Endothelial cell of umbilical vein (primary cell): ENCODE measurements at regions not wholly inside any gene's neighbourhood (a gene's known extent, or its start where the extent isn't known, plus 50 kb on each side); places are given as distances from the start of the nearest gene placed in this dataset.

Experiments
- BruUV-seq: library from RNA; stranded (reverse); fragments of 400-500 nt; replicated peaks from 2 replicates; lab custom pipeline; 2021; lab: Mats Ljungman, UMichigan
- CTCF ChIA-PET: fragments of 300-600, 350-600 bp; sonication (Branson Sonifier 250); formaldehyde crosslinking; loops from one replicate; lab custom pipeline; 2021; ENCODE audit warnings: antibody characterized with exemption, inconsistent platforms; lab: Charles Lee
- POLR2A ChIA-PET: fragments of 300-600, 350-600 bp; sonication (Branson Sonifier 250); formaldehyde crosslinking; loops from one replicate; lab custom pipeline; 2021; ENCODE audit warnings: antibody characterized with exemption, inconsistent platforms; lab: Charles Lee
- DNase-seq: peaks from one replicate; pipeline ENCODE4 v3.0.0-alpha.2; 2011; ENCODE audit warnings: low read depth, low spot score
- FAIRE-seq: peaks from 2 replicates; lab custom pipeline; 2011; peaks lifted over from hg19 to GRCh38; lab: Jason Lieb, UNC
- H2AFZ ChIP-seq: 2 replicates; pipeline ENCODE4 v1.6.0; 2012; ENCODE audit warnings: low read depth, low read length, control low read depth, inconsistent platforms
- H3K27ac ChIP-seq: 2 replicates; pipeline ENCODE4 v1.5.1; 2011; ENCODE audit warnings: low read depth, mild to moderate bottlenecking, control low read depth, low read length, moderate library complexity; ENCODE audit not compliant: insufficient read depth
- H3K27me3 ChIP-seq, 2 experiments: 2 replicates each; pipeline versions ENCODE4 v1.6.0 to v1.6.1; 2011; ENCODE audit warnings: low read length in 2 of 2, mixed read lengths in 1 of 2; ENCODE audit not compliant: control insufficient read depth in 2 of 2, insufficient read depth in 2 of 2
- H3K36me3 ChIP-seq, 2 experiments: 2 replicates in 1 of 2; 3 replicates in 1 of 2; pipeline ENCODE4 v1.5.1; 2011; ENCODE audit warnings: low read length in 2 of 2, mild to moderate bottlenecking in 1 of 2, moderate library complexity in 1 of 2; ENCODE audit not compliant: control insufficient read depth in 2 of 2, insufficient read depth in 2 of 2; ENCODE audit errors: extremely low read depth in 1 of 2
- H3K4me1 ChIP-seq: 3 replicates; pipeline ENCODE4 v1.5.1; 2011; ENCODE audit warnings: mild to moderate bottlenecking, low read length; ENCODE audit not compliant: control insufficient read depth, insufficient read depth; ENCODE audit errors: extremely low read depth
- H3K4me2 ChIP-seq: 2 replicates; pipeline ENCODE4 v1.6.1; 2011; ENCODE audit warnings: low read length, control low read depth, mixed read lengths; ENCODE audit not compliant: insufficient read depth
- H3K4me3 ChIP-seq, 3 experiments: fragments of 200-600 bp in 1 of 3; sonication (generic), shearing (Covaris generic) in 1 of 3; replicated peaks in 1 of 3; 2 replicates each; pipeline ENCODE4 v1.5.1; 2011 to 2016; ENCODE audit warnings: control low read depth in 3 of 3, low read length in 3 of 3, mild to moderate bottlenecking in 2 of 3, inconsistent platforms in 1 of 3, low read depth in 1 of 3, moderate library complexity in 1 of 3; ENCODE audit not compliant: insufficient read depth in 1 of 3
- H3K79me2 ChIP-seq: 2 replicates; pipeline ENCODE4 v1.6.0; 2012; ENCODE audit warnings: low read length, inconsistent platforms; ENCODE audit not compliant: control insufficient read depth, insufficient read depth
- H3K9ac ChIP-seq: replicated peaks from 2 replicates; pipeline ENCODE3; 2011; ENCODE audit warnings: low read length, control low read depth; ENCODE audit not compliant: insufficient read depth; ENCODE audit errors: extremely low read depth
- H3K9me1 ChIP-seq: replicated peaks from 3 replicates; pipeline ENCODE4 v1.6.0; 2011; ENCODE audit warnings: mild to moderate bottlenecking, low read length; ENCODE audit not compliant: control insufficient read depth, insufficient read depth; ENCODE audit errors: extremely low read depth
- H3K9me3 ChIP-seq: replicated peaks from 2 replicates; pipeline ENCODE4 v1.5.1; 2012; ENCODE audit warnings: low read length, inconsistent platforms; ENCODE audit not compliant: control insufficient read depth, insufficient read depth
- H4K20me1 ChIP-seq: replicated peaks from 2 replicates; pipeline ENCODE3; 2011; ENCODE audit warnings: mild to moderate bottlenecking, low read length; ENCODE audit not compliant: control insufficient read depth, insufficient read depth; ENCODE audit errors: extremely low read depth
- CTCF ChIP-seq, 2 donors: IDR thresholded peaks; 1 replicate in 1 of 2; 2 replicates in 1 of 2; pipeline ENCODE4 v1.5.1; 2011; ENCODE audit warnings: low read length in 2 of 2, mild to moderate bottlenecking in 2 of 2, moderate library complexity in 2 of 2, control low read depth in 1 of 2, inconsistent platforms in 1 of 2, low read depth in 1 of 2; ENCODE audit not compliant: insufficient read depth in 1 of 2; ENCODE audit errors: extremely low read depth in 1 of 2
- EZH2 ChIP-seq: IDR thresholded peaks from 2 replicates; pipeline ENCODE4 v1.6.1; 2012; ENCODE audit warnings: borderline replicate concordance, low read depth, mild to moderate bottlenecking, moderate library complexity, low read length, inconsistent platforms; ENCODE audit not compliant: severe bottlenecking
- FOS ChIP-seq: IDR thresholded peaks from 2 replicates; pipeline ENCODE4 v1.6.1; 2011; ENCODE audit warnings: mild to moderate bottlenecking, low read length, moderate library complexity, borderline replicate concordance; ENCODE audit not compliant: insufficient read depth
- GATA2 ChIP-seq: IDR thresholded peaks from 2 replicates; pipeline ENCODE4 v1.7.0; 2011; ENCODE audit warnings: low read depth, mild to moderate bottlenecking, moderate library complexity, mixed read lengths, low read length; ENCODE audit not compliant: insufficient read length, insufficient read depth
- JUN ChIP-seq: IDR thresholded peaks from 2 replicates; pipeline ENCODE4 v1.6.1; 2011; ENCODE audit warnings: borderline replicate concordance, low read depth; ENCODE audit not compliant: insufficient read length, insufficient read depth
- MAX ChIP-seq: IDR thresholded peaks from 2 replicates; pipeline ENCODE4 v1.6.1; 2011; ENCODE audit not compliant: insufficient read depth, insufficient read length
- MYC ChIP-seq: IDR thresholded peaks from one replicate; pipeline ENCODE4 v1.6.1; 2011; ENCODE audit warnings: mild to moderate bottlenecking, low read depth, low read length
- POLR2A ChIP-seq: IDR thresholded peaks from 2 replicates; pipeline ENCODE4 v1.6.1; 2012; ENCODE audit warnings: low read depth, mild to moderate bottlenecking, control low read depth, low read length
- POLR2AphosphoS5 ChIP-seq: IDR thresholded peaks from 2 replicates; pipeline ENCODE4 v1.6.1; 2012; ENCODE audit warnings: low read depth, mild to moderate bottlenecking, control low read depth, low read length, moderate library complexity; ENCODE audit not compliant: insufficient read depth
- dilution Hi-C: fragments of 300-500 bp; cut with MboI; formaldehyde crosslinking; loops from one replicate; pipeline ENCODE4 v1.15.0; 2019; ENCODE audit warnings: low sequenced_read_pairs; ENCODE audit not compliant: extremely low pct_ligation_motif_present
- intact Hi-C: fragments of 100-400 bp; cut with micrococcal nuclease; formaldehyde crosslinking; loops from one replicate; pipeline ENCODE4 v1.10.0; 2022

GRCh38 chr1:198849093-198849492 is 210.3 kb downstream of the PTPRC start:
- no peaks in the 10 kb centered on the region for H3K4me1 ChIP-seq
- dilution Hi-C loops: no loop called here
- no peak for FAIRE-seq
- H3K27me3 ChIP-seq: no peaks in the 10 kb centered on the region
- intact Hi-C loops: no loop called here
- H2AFZ ChIP-seq: no peak overlapping the region
- no peak for DNase-seq
- no peak overlapping the region for H3K9ac ChIP-seq
- no peak overlapping the region for H3K4me3 ChIP-seq
- no peak for TF ChIP-seq GATA2
- TF ChIP-seq JUN: no peak
- no peak for TF ChIP-seq FOS
- no peak for TF ChIP-seq EZH2
- no peak for TF ChIP-seq MAX
- TF ChIP-seq CTCF (IDR thresholded peaks at IDR 0.05; ENCODE audit: extremely low read depth in 1 of 2, insufficient read depth in 1 of 2, low read depth in 1 of 2, low read length in 2 of 2): no peak
- no peak for TF ChIP-seq POLR2A
- TF ChIP-seq MYC: no peak
- TF ChIP-seq POLR2AphosphoS5: no peak
- H3K36me3 ChIP-seq: peaks cover 0 to 16% of the 10 kb centered on the region in 2 experiments
- H3K4me2 ChIP-seq: no peak overlapping the region
- no peaks in the 10 kb centered on the region for H3K9me3 ChIP-seq
- H3K79me2 ChIP-seq: peaks cover 10% of the 10 kb centered on the region
- ChIA-PET POLR2A (no interaction called here), CTCF (interaction anchor here (1.0 to 1.4 kb wide), 2 partner anchors 28 to 85 kb away, joined by 3 read pairs; no protein-coding TSS in a partner anchor)
- no peaks in the 10 kb centered on the region for H4K20me1 ChIP-seq
- H3K27ac ChIP-seq: no peak overlapping the region
- BruUV-seq: no TSS peak
- H3K9me1 ChIP-seq: no peaks in the 10 kb centered on the region
